Effector memory CD4-positive, alpha-beta T cell (primary cell): ENCODE measurements at regions not wholly inside any gene's neighbourhood (a gene's known extent, or its start where the extent isn't known, plus 50 kb on each side); places are given as distances from the start of the nearest gene placed in this dataset.
A peak's percentile ranks its signal among the peaks of the same experiment; 100 is the strongest.
"Not testable (repeated sequence)": the region's sequence is repeated elsewhere in the genome, so short reads cannot be mapped to it uniquely, and the experiment has no call there.

Source experiments
- DNase-seq, 3 donors: peaks; one replicate each; pipeline ENCODE4 v3.0.0-alpha.2; 2020
- H3K27ac ChIP-seq: 2 replicates; pipeline ENCODE4 v1.7.0; 2013; ENCODE audit warnings: mild to moderate bottlenecking, low read length, moderate library complexity; ENCODE audit not compliant: insufficient read depth, poor library complexity, severe bottlenecking
- H3K27me3 ChIP-seq: replicated peaks from 2 replicates; pipeline ENCODE4 v1.7.0; 2013; ENCODE audit warnings: mild to moderate bottlenecking, low read length; ENCODE audit not compliant: insufficient read depth, control insufficient read depth, poor library complexity, severe bottlenecking
- H3K36me3 ChIP-seq: 2 replicates; pipeline ENCODE4 v1.7.0; 2013; ENCODE audit warnings: mild to moderate bottlenecking, low read length, moderate library complexity; ENCODE audit not compliant: control insufficient read depth, insufficient read depth
- H3K4me1 ChIP-seq: 2 replicates; pipeline ENCODE4 v1.7.0; 2013; ENCODE audit warnings: low read length, mild to moderate bottlenecking; ENCODE audit not compliant: control insufficient read depth, insufficient read depth, poor library complexity, severe bottlenecking
- H3K4me3 ChIP-seq: 2 replicates; pipeline ENCODE4 v1.7.0; 2013; ENCODE audit warnings: low read length, low read depth, mild to moderate bottlenecking; ENCODE audit not compliant: insufficient read depth, poor library complexity, severe bottlenecking
- H3K9me3 ChIP-seq: 2 replicates; pipeline ENCODE4 v1.7.0; 2013; ENCODE audit warnings: mild to moderate bottlenecking, low read length, moderate library complexity; ENCODE audit not compliant: control insufficient read depth

- Histone ChIP-seq H3K4me1 (no peaks in the 10 kb centered on the region), H3K27me3 (no peaks in the 10 kb centered on the region), H3K9me3 (no peaks in the 10 kb centered on the region), H3K36me3 (no peaks in the 10 kb centered on the region), H3K27ac (no peak overlapping the region), H3K4me3 (no peak overlapping the region)
- no peak for DNase-seq
Observed at GRCh38 chr5:74976651-74977050, 75.7 kb downstream of the GCNT4 start.

- H3K4me1 ChIP-seq = no peaks in the 10 kb centered on the region
- no peaks in the 10 kb centered on the region for H3K27me3 ChIP-seq
Observed at GRCh38 chr5:74975582-74975981, 76.8 kb downstream of the GCNT4 start.

GRCh38 chr5:74974451-74975091 lies 77.8 kb downstream of the GCNT4 start:
- Histone ChIP-seq H3K27ac (peak overlapping the region; percentile 18), H3K9me3 (no peaks in the 10 kb centered on the region), H3K27me3 (no peaks in the 10 kb centered on the region), H3K4me1 (no peaks in the 10 kb centered on the region), H3K4me3 (no peak overlapping the region), H3K36me3 (no peaks in the 10 kb centered on the region)
- DNase-seq = no peak

More at GRCh38 chr5:74975582-74975981, 76.8 kb downstream of the GCNT4 start:
- H3K4me3 ChIP-seq = no peak overlapping the region
- no peaks in the 10 kb centered on the region for H3K9me3 ChIP-seq
- DNase-seq = no peak
- H3K27ac ChIP-seq = no peak overlapping the region
- H3K36me3 ChIP-seq = no peaks in the 10 kb centered on the region

GRCh38 chr5:74973694-74974093 lies 78.7 kb downstream of the GCNT4 start:
- no peaks in the 10 kb centered on the region for H3K36me3 ChIP-seq
- no peak for DNase-seq
- no peak overlapping the region for H3K27ac ChIP-seq
- H3K4me3 ChIP-seq = no peak overlapping the region
- H3K4me1 ChIP-seq = no peaks in the 10 kb centered on the region
- H3K27me3 ChIP-seq = no peaks in the 10 kb centered on the region
- H3K9me3 ChIP-seq = no peaks in the 10 kb centered on the region

GRCh38 chr5:74971947-74972460 lies 80.4 kb downstream of the GCNT4 start:
- H3K27me3 ChIP-seq = no peaks in the 10 kb centered on the region
- H3K4me1 ChIP-seq = no peaks in the 10 kb centered on the region
- no peaks in the 10 kb centered on the region for H3K36me3 ChIP-seq
- no peak overlapping the region for H3K27ac ChIP-seq
- no peak overlapping the region for H3K4me3 ChIP-seq
- no peak for DNase-seq
- H3K9me3 ChIP-seq = no peaks in the 10 kb centered on the region

- not testable (repeated sequence) for H3K4me1 ChIP-seq, H3K27me3 ChIP-seq, H3K9me3 ChIP-seq, H3K4me3 ChIP-seq, H3K27ac ChIP-seq, H3K36me3 ChIP-seq, DNase-seq
Observed at GRCh38 chr5:74970891-74971290, 81.5 kb downstream of the GCNT4 start.

- H3K27me3 ChIP-seq = no peaks in the 10 kb centered on the region
- H3K27ac ChIP-seq = no peak overlapping the region
- DNase-seq = no peak
- H3K9me3 ChIP-seq = no peaks in the 10 kb centered on the region
- no peaks in the 10 kb centered on the region for H3K4me1 ChIP-seq
- no peak overlapping the region for H3K4me3 ChIP-seq
- H3K36me3 ChIP-seq = no peaks in the 10 kb centered on the region
Observed at GRCh38 chr5:74969726-74970125, 82.6 kb downstream of the GCNT4 start.

- no peaks in the 10 kb centered on the region for H3K36me3 ChIP-seq
- H3K27ac ChIP-seq = no peak overlapping the region
- DNase-seq = no peak
- H3K4me1 ChIP-seq = no peaks in the 10 kb centered on the region
- no peaks in the 10 kb centered on the region for H3K27me3 ChIP-seq
- no peak overlapping the region for H3K4me3 ChIP-seq
- H3K9me3 ChIP-seq = no peaks in the 10 kb centered on the region
Observed at GRCh38 chr5:74966141-74967026, 86.0 kb downstream of the GCNT4 start.

GRCh38 chr5:74963407-74963806 lies 89.0 kb downstream of the GCNT4 start:
- H3K9me3 ChIP-seq = no peaks in the 10 kb centered on the region
- no peak overlapping the region for H3K4me3 ChIP-seq
- no peaks in the 10 kb centered on the region for H3K36me3 ChIP-seq
- no peaks in the 10 kb centered on the region for H3K4me1 ChIP-seq
- no peak for DNase-seq
- H3K27me3 ChIP-seq = no peaks in the 10 kb centered on the region
- H3K27ac ChIP-seq = no peak overlapping the region

- Histone ChIP-seq H3K27me3 (no peaks in the 10 kb centered on the region), H3K9me3 (no peaks in the 10 kb centered on the region), H3K27ac (no peak overlapping the region), H3K4me1 (no peaks in the 10 kb centered on the region), H3K4me3 (no peak overlapping the region), H3K36me3 (no peaks in the 10 kb centered on the region)
- DNase-seq = no peak
Observed at GRCh38 chr5:74957906-74958305, 91.7 kb upstream of the FAM169A start.
